ENCODE measurements at regions not wholly inside any gene's neighbourhood (a gene's known extent, or its start where the extent isn't known, plus 50 kb on each side); places are given as distances from the start of the nearest gene placed in this dataset.
"Not testable (repeated sequence)": the region's sequence is repeated elsewhere in the genome, so short reads cannot be mapped to it uniquely, and the experiment has no call there.

DNA sequence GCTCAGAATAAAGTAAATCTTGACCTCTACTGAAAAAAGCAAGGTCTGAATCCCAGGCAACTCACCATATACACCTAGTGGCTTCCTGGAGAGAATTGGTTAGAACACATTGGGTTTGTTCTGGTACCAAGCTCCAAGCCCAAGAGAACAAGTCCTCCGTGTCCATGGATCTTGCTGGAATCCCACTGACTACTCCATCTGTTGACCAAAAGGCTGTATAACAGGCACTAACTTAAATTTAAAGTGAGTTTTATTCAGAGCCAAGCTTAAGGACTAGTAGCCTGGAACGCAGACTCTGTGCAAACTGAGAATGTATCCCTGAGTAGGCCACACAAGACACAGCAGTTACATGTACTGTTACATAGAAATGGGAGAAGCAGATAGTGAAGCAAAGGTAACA is 342.1 kb upstream of the LRRC3B start:
- DNase-seq (ENCODE audit: low read depth), result no peak

- DNase-seq (ENCODE audit: low read depth), result no peak
Measured at GRCh38 chr3:26281284-26281985, 341.1 kb upstream of the LRRC3B start.

DNA sequence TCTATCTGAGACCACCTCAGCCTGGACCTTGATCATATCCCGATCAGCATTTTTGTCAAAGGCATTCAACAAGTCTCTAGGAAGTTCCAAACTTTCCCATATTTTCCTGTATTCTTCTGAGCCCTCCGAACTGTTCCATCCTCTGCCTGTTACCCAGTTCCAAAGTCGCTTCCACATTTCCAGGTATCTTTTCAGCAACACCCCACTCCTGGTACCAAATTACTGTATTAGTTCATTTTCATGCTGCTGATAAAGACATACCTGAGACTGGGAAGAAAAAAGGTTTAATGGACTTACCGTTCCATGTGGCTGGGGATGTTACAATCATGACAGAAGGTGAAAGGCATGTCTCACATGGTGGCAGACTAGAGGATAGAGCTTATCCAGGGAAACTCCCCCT is 338.1 kb upstream of the LRRC3B start:
- not testable (repeated sequence) for DNase-seq (ENCODE audit: low read depth)

DNA sequence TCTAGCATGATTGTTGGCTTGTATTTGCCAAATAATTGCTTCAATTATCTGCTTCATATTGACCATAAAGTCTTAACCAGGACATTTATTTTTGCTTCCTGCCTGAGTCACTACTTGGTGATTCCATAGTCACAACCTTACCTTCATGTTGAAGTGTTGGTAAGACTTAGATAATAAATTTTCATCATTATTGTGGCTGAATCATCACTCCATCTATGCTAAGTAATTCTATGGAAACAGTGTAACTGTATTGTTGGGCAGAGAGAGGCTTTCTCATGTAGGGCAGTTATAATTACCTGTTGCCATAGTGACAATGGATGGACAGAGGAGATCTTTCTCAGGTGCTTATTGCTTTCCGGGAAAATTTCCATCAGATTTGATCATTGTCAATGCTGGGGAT is 330.7 kb upstream of the LRRC3B start:
- no peak for DNase-seq (ENCODE audit: low read depth)

DNA sequence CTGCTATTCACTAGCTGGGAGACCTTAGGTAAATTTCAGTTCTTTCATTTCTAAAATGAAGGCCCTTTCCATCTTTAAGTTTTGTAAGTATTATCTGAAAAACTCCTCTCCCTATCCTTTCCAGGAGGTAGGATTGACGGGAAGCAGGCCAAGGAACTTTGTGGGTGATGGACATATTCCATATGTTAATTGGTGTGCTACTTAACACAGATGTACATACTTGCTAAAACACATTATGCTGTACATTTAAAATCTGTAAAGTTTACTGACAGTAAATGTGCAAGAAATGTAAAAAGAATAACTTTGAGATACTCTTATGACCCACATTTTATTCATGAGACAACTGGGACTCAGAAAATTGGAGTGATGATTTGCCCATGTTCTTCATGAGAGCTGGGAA is 329.8 kb upstream of the LRRC3B start:
- no peak for DNase-seq (ENCODE audit: low read depth)

GRCh38 chr3:26293329-26293844 is 329.2 kb upstream of the LRRC3B start:
- no peak for DNase-seq (ENCODE audit: low read depth)

GRCh38 chr3:26307192-26307591 is 315.4 kb upstream of the LRRC3B start:
- no peak for DNase-seq (ENCODE audit: low read depth)

DNA sequence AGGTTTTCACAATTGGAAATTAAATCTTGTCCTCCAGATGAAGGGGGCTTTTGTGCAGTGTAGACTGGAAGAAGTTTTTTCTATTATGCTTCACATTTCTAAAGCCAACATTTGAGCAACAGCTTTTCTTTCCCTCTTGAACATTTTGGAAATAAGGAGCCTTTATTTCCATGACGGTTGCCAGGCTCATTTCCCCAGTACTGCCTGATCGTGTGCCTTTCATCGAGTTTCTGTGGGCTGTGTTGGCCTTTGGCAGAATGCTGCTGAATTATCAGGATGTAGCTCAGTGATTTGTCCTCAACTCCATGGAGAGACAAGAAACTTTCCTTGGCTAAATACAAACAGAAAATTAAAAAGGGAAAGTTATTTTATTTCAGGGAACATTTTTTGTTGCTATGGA is 314.8 kb upstream of the LRRC3B start:
- DNase-seq (ENCODE audit: low read depth), result no peak

- DNase-seq (ENCODE audit: low read depth), result no peak
Measured at GRCh38 chr3:26308454-26308853, 314.1 kb upstream of the LRRC3B start.

- not testable (repeated sequence) for DNase-seq (ENCODE audit: low read depth)
Measured at GRCh38 chr3:26309536-26309935, 313.0 kb upstream of the LRRC3B start.

- no peak for DNase-seq (ENCODE audit: low read depth)
Measured at GRCh38 chr3:26312816-26313215, 309.8 kb upstream of the LRRC3B start.

- DNase-seq (ENCODE audit: low read depth), result no peak
Measured at GRCh38 chr3:26316472-26316871, 306.1 kb upstream of the LRRC3B start.

DNA sequence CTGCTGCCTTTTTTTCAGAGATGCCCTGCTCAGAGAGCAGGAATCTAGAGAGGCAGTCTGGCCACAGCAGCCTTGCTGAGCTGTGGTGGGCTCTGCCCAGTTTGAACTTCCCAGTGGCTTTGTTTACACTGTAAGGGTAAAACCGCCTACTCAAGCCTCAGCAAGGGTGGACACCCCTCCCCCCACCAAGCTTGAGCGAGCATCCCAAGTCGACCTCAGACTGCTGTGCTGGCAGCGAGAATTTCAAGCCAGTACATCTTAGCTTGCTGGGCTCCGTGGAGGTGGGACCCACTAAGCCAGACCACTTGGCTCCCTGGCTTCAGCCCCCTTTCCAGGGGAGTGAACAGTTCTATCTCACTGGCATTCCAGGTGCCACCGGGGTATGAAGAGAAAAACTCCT is 298.8 kb upstream of the LRRC3B start:
- DNase-seq (ENCODE audit: low read depth), result not testable (repeated sequence)

DNA sequence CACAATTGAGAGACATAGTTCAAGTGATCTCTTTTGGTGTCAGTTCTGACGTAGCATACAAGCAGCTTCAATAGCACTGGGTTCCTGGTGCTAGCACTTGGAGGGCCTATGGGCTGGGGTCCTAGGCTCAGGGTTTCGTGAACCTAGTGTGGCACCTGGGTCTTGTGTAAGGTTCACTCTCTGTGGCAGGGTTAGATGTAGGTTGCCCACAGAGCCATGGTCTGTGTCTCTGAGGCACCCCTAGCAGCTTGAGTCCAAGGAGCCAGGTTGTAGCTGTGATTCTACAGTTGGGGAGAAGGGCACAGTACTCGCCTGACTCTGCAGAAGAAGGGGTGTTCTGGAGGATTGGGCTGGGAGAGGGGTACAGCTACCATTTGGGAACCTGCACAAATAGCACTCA is 282.6 kb upstream of the LRRC3B start:
- no peak for DNase-seq (ENCODE audit: low read depth)

DNA sequence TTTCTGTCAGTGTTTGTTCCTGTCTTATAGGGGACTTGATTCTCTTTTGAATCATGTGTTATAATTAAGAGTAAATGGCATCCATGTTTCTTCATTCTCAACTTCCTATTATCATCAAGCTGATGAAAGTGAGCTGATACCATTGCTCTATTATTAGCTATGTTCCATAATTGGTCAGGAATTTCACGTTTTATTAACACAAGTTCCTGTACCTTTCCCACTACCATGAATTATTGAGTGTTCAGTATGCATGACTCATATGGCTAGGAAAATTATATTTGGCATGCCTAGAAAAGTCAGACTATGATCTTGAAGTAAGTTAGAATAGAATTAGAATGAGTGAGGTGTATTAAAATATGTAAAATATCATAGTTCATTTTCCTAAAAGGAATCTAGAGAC is 278.9 kb upstream of the LRRC3B start:
- no peak for DNase-seq (ENCODE audit: low read depth)

GRCh38 chr3:26345613-26346012 is 277.0 kb upstream of the LRRC3B start:
- DNase-seq (ENCODE audit: low read depth), result no peak

GRCh38 chr3:26346497-26346896 is 276.1 kb upstream of the LRRC3B start:
- DNase-seq (ENCODE audit: low read depth), result no peak

DNA sequence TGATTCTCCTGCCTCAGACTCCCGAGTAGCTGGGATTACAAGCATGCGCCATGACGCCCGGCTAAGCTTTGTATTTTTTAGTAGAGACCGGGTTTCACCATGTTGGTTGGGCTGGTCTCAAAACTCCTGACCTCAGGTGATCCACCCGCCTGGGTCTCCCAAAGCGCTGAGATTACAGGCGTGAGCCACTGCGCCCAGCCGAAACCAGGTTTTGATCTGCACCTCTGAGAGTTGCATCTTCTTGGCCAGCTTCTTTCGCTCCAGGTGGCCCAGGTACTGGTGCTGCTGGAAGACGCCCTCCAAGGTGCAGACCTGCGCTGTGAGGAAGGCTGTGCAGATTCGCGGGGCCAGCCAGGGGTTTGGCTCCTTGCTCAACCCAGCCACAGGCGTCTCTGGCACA is 275.4 kb upstream of the LRRC3B start:
- no peak for DNase-seq (ENCODE audit: low read depth)

GRCh38 chr3:26350853-26351252 is 271.7 kb upstream of the LRRC3B start:
- DNase-seq (ENCODE audit: low read depth), result no peak

- no peak for DNase-seq (ENCODE audit: low read depth)
Measured at GRCh38 chr3:26353097-26353496, 269.5 kb upstream of the LRRC3B start.

DNA sequence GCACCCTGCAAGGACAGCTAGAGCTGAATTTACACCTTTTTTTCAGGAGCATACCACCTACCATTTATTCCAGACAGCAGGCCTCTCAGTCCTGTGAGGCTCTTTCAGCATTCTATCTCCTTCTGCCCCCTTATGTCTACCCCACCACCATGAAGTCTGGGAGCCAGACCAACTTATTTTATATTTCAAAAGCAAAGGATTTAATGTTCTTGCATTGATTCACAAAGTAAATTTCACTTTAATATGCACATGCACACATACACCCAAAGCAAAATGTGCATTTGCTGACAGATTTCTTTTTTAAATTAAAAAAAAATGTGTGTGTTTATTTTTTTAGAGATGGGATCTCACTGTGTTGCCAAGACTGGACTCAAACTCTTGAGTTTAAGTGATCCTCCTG is 264.2 kb upstream of the LRRC3B start:
- no peak for DNase-seq (ENCODE audit: low read depth)

- DNase-seq (ENCODE audit: low read depth), result no peak
Measured at GRCh38 chr3:26365706-26366105, 256.9 kb upstream of the LRRC3B start.

DNA sequence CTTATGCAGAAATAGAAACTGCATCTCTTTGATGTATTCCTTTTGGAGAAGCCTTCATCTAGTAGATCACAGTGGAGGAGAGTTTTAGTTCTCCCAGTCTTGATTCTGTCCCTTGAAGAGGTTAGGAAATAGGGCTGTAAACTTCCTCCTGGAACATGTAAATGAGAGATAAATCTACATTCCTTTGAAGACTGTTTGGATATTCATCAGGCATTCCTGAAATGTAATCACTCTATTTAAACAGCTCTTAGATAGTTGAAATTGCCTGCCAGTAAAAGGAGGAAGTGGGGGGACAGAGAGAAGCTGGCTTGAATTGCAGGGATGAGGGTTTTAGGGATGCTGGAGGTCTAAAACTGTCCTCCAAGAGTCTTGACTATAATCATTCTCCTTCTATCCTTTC is 254.3 kb upstream of the LRRC3B start:
- no peak for DNase-seq (ENCODE audit: low read depth)

DNA sequence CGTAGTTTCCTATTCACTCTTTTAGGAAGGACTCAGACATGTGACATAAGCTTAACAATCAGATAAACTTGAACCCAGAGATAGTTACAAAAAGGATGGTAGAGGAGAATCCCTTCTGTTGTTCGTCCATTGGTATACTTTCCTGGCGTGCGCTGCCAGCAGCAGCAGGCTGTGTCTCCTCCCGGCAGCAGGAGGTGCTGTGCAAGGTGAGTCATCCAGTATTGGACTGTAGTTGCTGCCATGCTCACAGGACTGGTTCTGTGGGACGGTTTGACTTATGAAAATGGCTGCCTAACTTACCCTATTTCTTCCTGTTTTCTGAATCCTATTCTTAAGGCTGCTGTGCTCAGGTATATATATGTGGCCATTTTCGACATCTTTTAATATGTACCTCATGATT is 253.4 kb upstream of the LRRC3B start:
- no peak for DNase-seq (ENCODE audit: low read depth)

Measured in GM04504 (cell line).